KBM-7 (cell line): ENCODE measurements at regions not wholly inside any gene's neighbourhood (a gene's known extent, or its start where the extent isn't known, plus 50 kb on each side); places are given as distances from the start of the nearest gene placed in this dataset.
"Not testable (repeated sequence)": the region's sequence is repeated elsewhere in the genome, so short reads cannot be mapped to it uniquely, and the experiment has no call there.

Experiments
- DNase-seq: peaks from one replicate; pipeline ENCODE4 v3.0.0-alpha.2; 2015
- in situ Hi-C: fragments of 300-500 bp; cut with MboI; formaldehyde crosslinking; loops from 2 replicates; pipeline ENCODE4 v1.14.3; 2020; ENCODE audit warnings: low sequenced_read_pairs, low pct_unique_long_range_greater_than_20kb, mixed read lengths

- no peak for DNase-seq
- in situ Hi-C loops, result no loop called here
Measured at GRCh38 chrX:137118136-137118535, 84.3 kb upstream of the GPR101 start.

- in situ Hi-C loops, DNase-seq: not testable (repeated sequence)
Measured at GRCh38 chrX:137107877-137108276, 74.1 kb upstream of the GPR101 start.

- in situ Hi-C loops, result no loop called here
- no peak for DNase-seq
Measured at GRCh38 chrX:137101273-137101990, 67.6 kb upstream of the GPR101 start.
